IgD-negative memory B cell (primary cell): ENCODE measurements at regions not wholly inside any gene's neighbourhood (a gene's known extent, or its start where the extent isn't known, plus 50 kb on each side); places are given as distances from the start of the nearest gene placed in this dataset.
A peak's percentile ranks its signal among the peaks of the same experiment; 100 is the strongest.

ENCODE experiments used
- H3K27ac Mint-ChIP-seq, 3 donors: one replicate each; pipeline ENCODE4 v1.8.0; 2020 to 2022; ENCODE audit warnings: mild to moderate bottlenecking in 3 of 3, mixed read lengths in 3 of 3, moderate library complexity in 1 of 3
- H3K27me3 Mint-ChIP-seq: one replicate; pipeline ENCODE4 v1.8.0; 2021; ENCODE audit warnings: mixed read lengths
- H3K36me3 Mint-ChIP-seq: one replicate; pipeline ENCODE4 v1.8.0; 2020; ENCODE audit warnings: mild to moderate bottlenecking, mixed read lengths
- H3K4me1 Mint-ChIP-seq, 3 donors: one replicate each; pipeline ENCODE4 v1.8.0; 2020 to 2022; ENCODE audit warnings: mixed read lengths in 3 of 3, mild to moderate bottlenecking in 1 of 3
- H3K4me3 Mint-ChIP-seq, 4 donors: one replicate each; pipeline ENCODE4 v1.8.0; 2020 to 2022; ENCODE audit warnings: mild to moderate bottlenecking in 4 of 4, mixed read lengths in 4 of 4, moderate library complexity in 3 of 4
- H3K9me3 Mint-ChIP-seq, 3 donors: one replicate each; pipeline ENCODE4 v1.8.0; 2020 to 2021; ENCODE audit warnings: mixed read lengths in 3 of 3, mild to moderate bottlenecking in 1 of 3

DNA sequence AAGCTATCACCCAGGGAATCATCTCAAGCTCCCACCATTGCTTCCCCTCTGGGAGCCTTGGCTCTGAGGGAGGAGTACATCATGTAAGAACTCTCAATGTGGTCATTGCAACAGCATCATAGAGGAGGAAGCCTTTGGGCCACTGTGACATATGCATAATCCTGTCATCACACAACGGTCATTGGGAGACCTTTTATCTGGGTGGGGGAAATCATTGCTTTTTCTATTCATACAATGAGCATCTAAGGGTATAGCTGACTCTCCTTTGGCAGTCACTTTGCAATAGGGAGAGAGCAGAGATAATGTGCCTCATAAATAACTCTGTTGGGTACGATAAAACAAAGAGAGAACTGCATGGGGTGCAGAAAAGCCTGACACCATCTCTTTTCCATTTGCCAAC, 155.2 kb upstream of the KCNIP4 start:
- H3K27ac Mint-ChIP-seq, result no peak overlapping the region
- no peaks in the 10 kb centered on the region for H3K36me3 Mint-ChIP-seq
- H3K4me3 Mint-ChIP-seq, result no peak overlapping the region
- H3K9me3 Mint-ChIP-seq, result peaks cover 0 to 5% (median 3%) of the 10 kb centered on the region in 3 donors
- H3K27me3 Mint-ChIP-seq, result no peaks in the 10 kb centered on the region
- H3K4me1 Mint-ChIP-seq, result no peaks in the 10 kb centered on the region

GRCh38 chr4:22099896-22100295, 151.3 kb upstream of the KCNIP4 start:
- no peak overlapping the region for H3K27ac Mint-ChIP-seq
- peaks cover 0 to 2% (median 2%) of the 10 kb centered on the region in 3 donors for H3K9me3 Mint-ChIP-seq
- no peaks in the 10 kb centered on the region for H3K27me3 Mint-ChIP-seq
- no peaks in the 10 kb centered on the region for H3K4me1 Mint-ChIP-seq
- no peaks in the 10 kb centered on the region for H3K36me3 Mint-ChIP-seq
- no peak overlapping the region for H3K4me3 Mint-ChIP-seq

- no peaks in the 10 kb centered on the region for H3K27me3 Mint-ChIP-seq
- H3K27ac Mint-ChIP-seq, result no peak overlapping the region
- H3K4me3 Mint-ChIP-seq, result no peak overlapping the region
- H3K36me3 Mint-ChIP-seq, result no peaks in the 10 kb centered on the region
- H3K9me3 Mint-ChIP-seq, result peaks cover 4 to 10% (median 5%) of the 10 kb centered on the region in 3 donors
- H3K4me1 Mint-ChIP-seq, result no peaks in the 10 kb centered on the region
These were observed 149.0 kb upstream of the KCNIP4 start for GRCh38 chr4:22097596-22097995.

DNA sequence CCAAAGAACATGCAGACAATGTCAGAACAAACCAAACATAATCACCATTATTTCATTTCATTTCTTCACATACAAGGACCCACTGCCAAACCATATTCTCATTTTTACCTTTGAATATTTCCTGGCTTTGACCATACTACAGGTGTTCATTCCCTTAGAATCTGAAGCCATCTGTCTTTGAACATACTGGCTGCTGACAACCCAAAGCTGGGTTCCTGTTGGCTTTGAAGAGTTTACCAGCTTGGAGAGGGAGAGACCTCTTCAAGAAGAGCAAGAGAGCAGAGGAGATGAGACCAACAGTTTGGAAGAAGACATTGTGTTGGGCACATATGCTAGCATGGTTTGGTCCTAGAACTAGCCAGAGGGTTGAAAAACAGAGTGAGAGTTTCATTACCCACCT, 145.6 kb upstream of the KCNIP4 start:
- H3K36me3 Mint-ChIP-seq, result no peaks in the 10 kb centered on the region
- H3K4me1 Mint-ChIP-seq, result no peaks in the 10 kb centered on the region
- peaks cover 4 to 10% (median 5%) of the 10 kb centered on the region in 3 donors for H3K9me3 Mint-ChIP-seq
- no peak overlapping the region for H3K4me3 Mint-ChIP-seq
- H3K27me3 Mint-ChIP-seq, result no peaks in the 10 kb centered on the region
- H3K27ac Mint-ChIP-seq, result no peak overlapping the region

GRCh38 chr4:22093126-22093525, 144.6 kb upstream of the KCNIP4 start:
- H3K9me3 Mint-ChIP-seq, result peaks cover 2 to 14% (median 10%) of the 10 kb centered on the region in 3 donors
- H3K27ac Mint-ChIP-seq, result no peak overlapping the region
- H3K27me3 Mint-ChIP-seq, result no peaks in the 10 kb centered on the region
- H3K4me3 Mint-ChIP-seq, result no peak overlapping the region
- H3K36me3 Mint-ChIP-seq, result no peaks in the 10 kb centered on the region
- no peaks in the 10 kb centered on the region for H3K4me1 Mint-ChIP-seq

DNA sequence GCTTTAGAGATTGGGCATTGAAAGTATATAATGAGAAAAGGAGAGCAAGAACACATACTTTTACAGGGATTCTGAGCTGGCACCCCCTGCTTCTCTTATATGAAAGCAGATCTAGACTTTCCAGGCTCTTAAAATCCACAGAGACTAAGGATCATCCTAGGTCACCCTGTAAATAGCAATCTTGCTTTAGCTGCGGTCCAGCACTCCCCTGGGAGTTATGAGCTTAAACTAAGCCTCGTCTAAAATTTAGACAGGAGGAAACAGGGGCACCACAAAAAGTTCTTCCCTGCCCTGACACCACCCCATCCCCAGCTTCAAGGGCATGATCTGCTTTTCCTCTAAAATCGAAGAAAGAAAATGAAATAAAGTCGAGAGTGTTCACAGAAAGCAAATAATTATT, 143.3 kb upstream of the KCNIP4 start:
- H3K4me3 Mint-ChIP-seq, result no peak overlapping the region
- no peaks in the 10 kb centered on the region for H3K36me3 Mint-ChIP-seq
- peaks cover 6 to 23% (median 10%) of the 10 kb centered on the region in 3 donors for H3K9me3 Mint-ChIP-seq
- no peak overlapping the region for H3K27ac Mint-ChIP-seq
- H3K27me3 Mint-ChIP-seq, result no peaks in the 10 kb centered on the region
- no peaks in the 10 kb centered on the region for H3K4me1 Mint-ChIP-seq

DNA sequence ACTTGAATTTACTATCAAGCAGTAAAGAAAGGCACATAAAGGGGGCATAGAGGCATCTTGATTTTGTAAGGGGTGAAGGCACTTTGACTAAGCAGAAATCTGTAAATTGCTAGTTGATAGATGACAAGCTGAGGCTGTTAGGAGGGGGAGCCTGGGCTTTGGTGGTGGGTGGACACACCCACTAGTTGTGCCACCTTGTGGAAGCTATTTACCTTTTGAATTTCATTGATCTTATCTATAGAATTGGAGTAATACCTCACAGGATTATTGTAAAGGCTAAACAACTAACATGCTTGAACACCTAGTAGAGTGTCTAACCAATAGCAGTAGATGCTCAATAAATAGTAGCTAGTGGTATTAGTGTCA, 142.8 kb upstream of the KCNIP4 start:
- peaks cover 6 to 28% (median 10%) of the 10 kb centered on the region in 3 donors for H3K9me3 Mint-ChIP-seq
- no peaks in the 10 kb centered on the region for H3K4me1 Mint-ChIP-seq
- no peaks in the 10 kb centered on the region for H3K36me3 Mint-ChIP-seq
- no peaks in the 10 kb centered on the region for H3K27me3 Mint-ChIP-seq
- H3K27ac Mint-ChIP-seq, result no peak overlapping the region
- H3K4me3 Mint-ChIP-seq, result no peak overlapping the region

DNA sequence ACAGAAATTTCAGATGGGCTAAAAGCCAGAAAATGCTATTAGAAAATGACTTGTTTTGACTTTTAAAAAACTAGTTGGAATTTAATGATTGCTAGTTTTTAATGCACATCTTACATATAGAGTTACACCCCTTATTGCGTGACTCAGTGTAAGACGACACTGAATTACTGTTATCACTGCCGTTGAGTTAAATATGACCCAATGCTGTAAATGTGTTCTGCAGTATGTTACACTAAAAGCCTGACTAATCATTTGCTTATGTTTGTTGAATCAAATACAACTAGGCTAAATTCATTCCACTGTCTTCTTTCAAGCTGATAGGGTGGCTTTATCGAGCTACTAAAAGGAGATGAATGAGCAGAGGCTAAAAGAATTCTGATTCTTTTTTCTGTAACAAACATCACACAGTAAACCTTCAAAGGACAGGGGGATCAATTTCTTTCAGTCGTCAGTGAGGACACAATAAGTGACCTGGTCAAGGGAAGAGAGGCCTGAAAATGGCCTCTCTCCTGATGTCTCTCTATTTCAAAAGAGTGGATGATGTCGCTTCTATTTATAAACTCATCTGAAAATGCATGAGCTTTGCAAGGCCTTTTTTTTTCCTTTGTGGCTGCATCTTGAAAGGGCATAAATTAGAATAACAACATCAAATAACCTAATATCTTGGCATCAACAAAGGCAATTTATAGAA, 142.2 kb upstream of the KCNIP4 start:
- Mint-ChIP-seq H3K27ac (no peak overlapping the region), H3K27me3 (no peaks in the 10 kb centered on the region), H3K36me3 (no peaks in the 10 kb centered on the region), H3K4me1 (no peaks in the 10 kb centered on the region), H3K9me3 (peaks cover 6 to 33% (median 14%) of the 10 kb centered on the region in 3 donors), H3K4me3 (no peak overlapping the region)

DNA sequence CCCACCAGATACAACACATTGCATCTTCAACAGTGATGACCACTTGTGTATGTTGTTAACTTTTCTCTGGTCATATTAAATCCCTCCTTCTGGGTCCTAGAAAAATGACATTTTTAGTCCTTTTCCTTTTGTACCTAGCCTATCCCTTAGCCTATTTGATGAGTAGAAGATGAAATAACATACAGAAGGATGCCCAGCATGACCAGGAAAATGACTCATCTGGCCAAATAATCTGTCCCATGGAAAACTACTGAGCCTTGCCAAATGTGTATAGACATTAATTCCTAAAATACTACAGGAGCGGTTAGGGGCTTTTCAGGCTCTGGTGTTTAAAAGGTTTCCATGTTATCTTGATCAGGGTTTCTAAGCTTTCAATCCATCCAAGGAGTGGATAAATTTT, 129.0 kb upstream of the KCNIP4 start:
- Mint-ChIP-seq H3K4me3 (no peak overlapping the region), H3K9me3 (peaks cover 3 to 23% (median 5%) of the 10 kb centered on the region in 3 donors)

DNA sequence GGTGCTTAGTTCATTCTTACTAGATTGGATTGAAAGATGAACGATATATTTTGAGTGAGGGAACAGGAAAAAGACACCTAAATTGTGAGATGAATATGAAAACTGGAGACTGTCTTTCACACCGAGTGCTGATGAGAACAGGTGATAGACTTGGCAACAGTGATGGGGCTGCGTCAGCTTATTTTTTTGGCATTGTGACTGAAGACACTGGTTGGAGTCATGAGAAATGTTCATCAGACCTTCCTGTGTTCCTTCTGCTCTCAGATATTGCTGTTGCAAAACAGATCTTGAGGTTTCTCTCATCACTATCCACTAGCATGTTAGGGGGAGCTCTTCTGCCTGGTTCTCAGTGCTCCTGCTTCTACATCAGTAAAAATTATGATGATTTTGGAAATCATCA, 124.2 kb upstream of the KCNIP4 start:
- peaks cover 1 to 17% (median 7%) of the 10 kb centered on the region in 3 donors for H3K9me3 Mint-ChIP-seq
- H3K27ac Mint-ChIP-seq, result no peak overlapping the region
- H3K4me1 Mint-ChIP-seq, result no peaks in the 10 kb centered on the region
- no peaks in the 10 kb centered on the region for H3K36me3 Mint-ChIP-seq
- H3K4me3 Mint-ChIP-seq, result no peak overlapping the region
- H3K27me3 Mint-ChIP-seq, result no peaks in the 10 kb centered on the region

More for the DNA sequence above, 129.0 kb upstream of the KCNIP4 start:
- H3K27ac Mint-ChIP-seq, result no peak overlapping the region
- no peaks in the 10 kb centered on the region for H3K36me3 Mint-ChIP-seq
- H3K27me3 Mint-ChIP-seq, result no peaks in the 10 kb centered on the region
- no peaks in the 10 kb centered on the region for H3K4me1 Mint-ChIP-seq

- no peak overlapping the region for H3K27ac Mint-ChIP-seq
- H3K4me3 Mint-ChIP-seq, result no peak overlapping the region
- H3K9me3 Mint-ChIP-seq, result peaks cover 1 to 17% (median 7%) of the 10 kb centered on the region in 3 donors
- no peaks in the 10 kb centered on the region for H3K4me1 Mint-ChIP-seq
- no peaks in the 10 kb centered on the region for H3K36me3 Mint-ChIP-seq
- no peaks in the 10 kb centered on the region for H3K27me3 Mint-ChIP-seq
These were observed 123.7 kb upstream of the KCNIP4 start for GRCh38 chr4:22072240-22072639.

- Mint-ChIP-seq H3K36me3 (no peaks in the 10 kb centered on the region), H3K4me3 (no peak overlapping the region), H3K4me1 (no peaks in the 10 kb centered on the region)
These were observed 123.2 kb upstream of the KCNIP4 start for GRCh38 chr4:22071749-22072148.

DNA sequence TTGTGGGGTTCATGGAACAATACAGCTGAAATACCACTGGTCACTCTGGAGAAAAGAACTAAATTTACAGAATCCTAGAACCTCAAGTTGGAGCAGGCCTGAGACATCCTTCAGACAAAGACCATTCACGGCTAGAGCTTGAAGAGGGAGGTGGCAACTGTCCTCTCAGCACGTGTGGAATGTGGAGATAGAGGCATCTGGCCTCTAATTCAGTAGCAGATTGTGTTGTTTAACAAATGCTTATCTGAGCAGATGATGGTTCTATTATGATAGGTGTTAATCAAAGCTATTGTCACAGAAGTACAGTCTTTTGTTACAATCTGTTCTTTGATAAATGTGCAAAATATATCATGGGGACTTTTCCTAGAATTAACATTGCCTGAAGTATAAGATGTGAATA, 121.7 kb upstream of the KCNIP4 start:
- Mint-ChIP-seq H3K27ac (no peak overlapping the region), H3K36me3 (no peaks in the 10 kb centered on the region), H3K27me3 (no peaks in the 10 kb centered on the region), H3K4me3 (no peak overlapping the region), H3K4me1 (no peaks in the 10 kb centered on the region), H3K9me3 (peaks cover 1 to 13% (median 4%) of the 10 kb centered on the region in 3 donors)

More at GRCh38 chr4:22071749-22072148, 123.2 kb upstream of the KCNIP4 start:
- H3K27ac Mint-ChIP-seq, result no peak overlapping the region
- H3K9me3 Mint-ChIP-seq, result peaks cover 1 to 17% (median 7%) of the 10 kb centered on the region in 3 donors
- no peaks in the 10 kb centered on the region for H3K27me3 Mint-ChIP-seq

GRCh38 chr4:22063613-22064012, 115.0 kb upstream of the KCNIP4 start:
- Mint-ChIP-seq H3K9me3 (peaks cover 0 to 7% (median 3%) of the 10 kb centered on the region in 3 donors), H3K4me1 (no peaks in the 10 kb centered on the region), H3K27ac (no peak overlapping the region), H3K4me3 (no peak overlapping the region), H3K36me3 (no peaks in the 10 kb centered on the region), H3K27me3 (no peaks in the 10 kb centered on the region)

GRCh38 chr4:22062676-22063075, 114.1 kb upstream of the KCNIP4 start:
- Mint-ChIP-seq H3K27me3 (no peaks in the 10 kb centered on the region), H3K36me3 (no peaks in the 10 kb centered on the region), H3K9me3 (peaks cover under 1 to 7% (median 3%) of the 10 kb centered on the region in 3 donors), H3K27ac (peak overlapping the region in 1 of 3 donors; percentile 22), H3K4me1 (no peaks in the 10 kb centered on the region), H3K4me3 (no peak overlapping the region)

DNA sequence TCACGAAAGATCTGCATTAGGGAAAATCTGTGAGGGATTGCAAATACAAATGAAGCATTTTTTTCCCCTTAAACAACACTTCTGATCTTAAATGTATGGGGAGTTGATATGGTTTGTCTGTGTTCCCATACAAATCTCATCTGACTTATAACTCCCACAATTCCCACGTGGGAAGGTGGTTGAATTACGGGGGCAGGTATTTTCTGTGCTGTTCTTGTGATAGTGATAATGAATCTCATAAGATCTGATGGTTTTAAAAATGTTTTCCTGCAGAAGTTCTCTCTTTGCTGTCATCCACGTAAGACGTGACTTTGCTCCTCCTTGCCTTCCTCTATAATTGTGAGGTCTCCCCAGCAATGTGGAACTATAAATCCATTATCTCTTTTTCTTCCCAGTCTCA, 107.4 kb upstream of the KCNIP4 start:
- no peak overlapping the region for H3K4me3 Mint-ChIP-seq
- no peaks in the 10 kb centered on the region for H3K27me3 Mint-ChIP-seq
- H3K36me3 Mint-ChIP-seq, result no peaks in the 10 kb centered on the region
- H3K9me3 Mint-ChIP-seq, result peaks cover 3 to 23% (median 5%) of the 10 kb centered on the region in 3 donors
- H3K27ac Mint-ChIP-seq, result no peak overlapping the region
- H3K4me1 Mint-ChIP-seq, result no peaks in the 10 kb centered on the region
